ENCODE measurements at regions not wholly inside any gene's neighbourhood (a gene's known extent, or its start where the extent isn't known, plus 50 kb on each side); places are given as distances from the start of the nearest gene placed in this dataset.

DNA sequence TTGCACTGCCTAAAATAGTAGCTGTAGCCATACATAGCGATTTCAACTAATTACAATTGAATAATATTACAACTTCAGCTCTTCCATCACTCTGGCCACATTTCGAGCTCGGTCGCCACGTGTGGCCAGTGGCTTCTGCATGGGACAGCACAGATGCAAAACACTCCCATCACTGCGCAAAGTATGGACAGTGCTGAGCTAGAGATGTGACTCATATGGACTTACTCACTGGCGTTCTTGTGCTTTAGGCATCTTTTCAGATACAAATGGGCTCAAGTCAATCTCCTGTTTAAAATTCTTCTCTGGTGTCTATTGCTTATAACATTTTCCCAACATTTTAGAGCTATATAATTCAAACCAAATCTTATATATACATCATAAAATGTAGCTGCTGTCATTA, 222.7 kb downstream of the ELAVL2 start:
- DNase-seq, result no peak

DNA sequence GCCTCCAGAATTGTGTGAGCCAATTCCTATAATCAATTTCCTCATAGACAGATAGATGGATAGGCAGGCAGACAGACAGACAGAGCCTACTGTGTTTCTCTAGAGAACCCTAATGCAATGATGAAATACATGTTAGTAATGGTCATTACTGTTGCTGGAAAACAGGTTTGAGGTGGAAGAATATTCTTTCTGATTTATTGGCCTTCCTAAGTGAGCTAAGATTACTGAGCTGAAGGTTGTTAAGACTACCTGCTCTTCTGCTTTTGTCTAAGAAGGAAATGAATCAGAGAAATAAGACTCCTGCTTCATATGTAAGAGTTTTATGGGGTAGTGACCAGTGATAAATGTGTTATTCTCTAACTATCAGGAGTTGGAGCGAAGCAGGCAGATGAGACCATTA, 219.9 kb downstream of the ELAVL2 start:
- no peak for DNase-seq

DNA sequence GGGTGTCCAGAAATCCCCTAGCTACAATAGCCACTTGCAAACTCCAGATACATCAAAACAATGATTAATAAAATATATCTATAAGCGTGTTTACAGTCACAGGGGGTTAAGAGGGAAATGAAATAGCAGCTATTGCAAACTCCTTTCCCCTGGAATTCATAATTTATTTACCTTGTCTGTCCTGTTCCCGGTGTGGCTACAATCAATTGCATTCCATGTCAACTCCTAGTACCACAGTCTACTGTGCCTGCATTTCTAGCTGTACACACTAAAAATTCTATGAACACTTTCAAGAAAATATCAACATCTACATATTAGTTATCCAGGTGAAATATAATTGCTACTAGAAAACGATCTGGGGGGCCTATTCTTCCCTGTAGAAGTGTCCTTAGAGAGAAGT, 217.6 kb downstream of the ELAVL2 start:
- no peak for DNase-seq

DNA sequence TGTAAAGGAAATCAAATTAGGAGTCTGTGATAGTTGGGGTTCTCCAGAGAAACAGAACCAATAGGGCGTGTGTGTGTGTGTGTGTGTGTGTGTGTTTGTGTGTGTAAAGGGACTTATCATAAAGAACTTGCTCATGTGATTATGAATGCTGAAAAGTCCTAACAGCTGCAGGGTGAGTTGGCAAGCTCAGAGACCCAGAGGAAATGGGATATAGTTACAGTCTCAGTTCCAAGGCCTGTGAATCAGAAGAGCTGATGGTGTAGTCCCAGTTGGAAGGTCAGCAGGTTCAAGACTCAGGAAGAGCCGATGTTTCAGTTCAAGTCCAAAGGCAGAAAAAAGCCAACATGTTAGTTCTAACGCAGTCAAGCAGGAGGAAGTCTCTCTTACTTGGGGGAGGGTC, 214.2 kb downstream of the ELAVL2 start:
- DNase-seq, result no peak

DNA sequence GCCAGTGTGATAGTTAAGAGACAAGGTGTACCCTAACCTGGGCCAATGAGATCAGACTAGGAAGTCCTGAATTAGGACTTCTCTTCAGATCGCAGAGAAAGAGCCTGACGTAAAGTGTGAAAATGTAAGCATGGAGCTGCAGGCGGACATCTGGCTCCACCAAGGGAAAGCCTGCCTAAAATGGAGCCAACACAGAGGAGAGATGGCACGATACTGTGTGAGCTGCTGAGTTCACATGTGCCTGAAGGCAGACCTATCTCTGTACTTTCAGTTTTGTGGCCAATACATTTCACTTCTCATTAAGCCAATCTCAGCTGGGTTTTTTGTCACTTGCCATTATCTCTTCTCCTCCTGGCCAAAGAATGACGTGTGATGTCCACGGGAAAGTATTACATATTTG, 210.5 kb downstream of the ELAVL2 start:
- DNase-seq, result no peak

DNA sequence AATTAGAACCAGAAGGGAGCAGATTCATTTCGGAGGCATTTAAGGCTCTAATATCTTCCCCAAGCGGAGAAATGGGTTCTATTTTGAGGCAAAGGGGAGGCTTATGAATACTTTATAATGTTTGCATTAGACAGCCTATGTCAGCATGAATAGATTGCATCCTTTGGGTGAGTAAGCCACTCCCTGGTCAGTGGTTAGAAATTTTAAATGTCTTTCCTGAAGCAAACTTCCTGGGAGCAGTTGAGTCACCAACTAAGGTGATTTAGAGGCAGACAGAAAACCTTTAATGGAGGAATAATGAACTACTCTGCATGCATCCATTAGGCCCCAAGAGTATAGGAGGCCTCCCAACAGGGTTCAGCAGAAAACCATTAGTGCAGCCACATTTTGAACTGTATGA, 204.9 kb downstream of the ELAVL2 start:
- no peak for DNase-seq

DNA sequence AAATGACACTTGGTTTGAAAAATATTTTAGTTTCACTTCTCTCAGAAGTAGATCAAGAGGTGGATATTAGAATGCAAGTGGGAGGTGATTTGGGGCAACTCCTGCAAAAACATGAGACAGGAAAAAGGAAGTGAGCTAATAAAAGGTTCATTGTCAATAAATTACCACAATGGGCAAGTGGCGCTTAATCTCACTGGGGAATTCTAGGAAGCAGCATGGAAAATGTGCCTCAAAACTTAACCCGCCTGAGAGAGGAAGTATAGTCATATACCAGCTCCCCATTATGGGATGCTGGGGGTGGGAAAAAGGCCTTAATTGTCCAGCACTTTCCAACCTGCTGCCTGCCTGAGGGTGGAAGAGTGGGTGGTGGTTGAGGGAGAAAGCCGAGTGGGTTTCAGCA, 204.1 kb downstream of the ELAVL2 start:
- DNase-seq, result no peak

DNA sequence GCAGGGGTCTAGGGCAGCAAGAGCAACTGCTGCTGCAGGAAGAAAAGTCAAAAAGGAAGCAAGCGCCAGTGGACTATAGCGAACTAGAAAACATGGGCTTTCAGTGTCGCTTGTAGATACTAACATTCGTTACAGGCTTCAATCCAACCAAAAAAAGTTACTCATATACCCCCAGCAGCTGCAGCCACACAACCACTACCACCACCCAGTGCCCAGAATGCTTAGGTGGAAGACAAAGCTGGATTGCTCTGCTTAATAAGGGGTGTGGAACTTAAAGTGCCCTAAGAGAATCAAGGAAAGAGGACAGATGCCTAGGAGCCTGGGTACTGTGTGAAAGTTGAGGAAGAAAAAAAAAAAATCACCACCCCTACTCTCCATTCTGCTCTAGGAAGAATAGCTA, 203.6 kb downstream of the ELAVL2 start:
- no peak for DNase-seq

DNA sequence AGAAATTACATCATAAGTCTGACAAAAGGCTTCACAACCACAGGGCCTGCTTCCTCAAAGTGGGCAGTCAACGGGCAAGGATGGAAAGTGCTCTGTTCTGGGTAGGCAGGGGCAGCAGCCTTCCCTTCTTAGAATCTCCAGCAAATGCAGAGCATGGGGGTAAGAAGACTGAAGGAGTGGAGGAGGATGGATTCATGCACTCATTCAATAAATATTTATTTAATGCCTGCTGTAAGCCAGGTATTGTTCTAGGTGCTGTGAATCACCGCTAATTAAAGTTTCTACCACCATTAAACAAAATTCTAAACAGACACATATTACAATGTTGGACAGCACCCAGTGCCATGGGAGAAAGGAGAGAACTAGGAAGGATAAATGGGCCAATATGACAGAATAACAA, 195.6 kb downstream of the ELAVL2 start:
- DNase-seq, result no peak

DNA sequence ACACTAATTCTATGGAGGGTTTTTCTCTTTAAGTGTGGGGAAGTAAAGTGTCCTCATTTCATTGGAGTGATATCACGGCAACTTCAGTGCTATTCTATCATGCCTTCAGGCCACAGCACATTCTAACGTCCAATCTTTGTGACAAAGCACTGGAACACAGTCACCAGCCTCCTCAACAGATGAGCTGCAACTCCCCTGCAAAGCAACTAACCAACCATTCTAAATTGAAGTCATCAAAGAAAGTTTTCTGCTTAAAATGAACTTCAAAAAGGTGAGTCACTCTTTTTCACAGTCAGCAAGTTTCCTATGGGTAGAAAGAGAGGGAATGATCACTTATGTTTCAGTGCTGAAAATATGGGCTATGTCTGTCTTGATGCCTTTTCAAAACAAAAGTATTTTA, 190.8 kb downstream of the ELAVL2 start:
- no peak for DNase-seq

DNA sequence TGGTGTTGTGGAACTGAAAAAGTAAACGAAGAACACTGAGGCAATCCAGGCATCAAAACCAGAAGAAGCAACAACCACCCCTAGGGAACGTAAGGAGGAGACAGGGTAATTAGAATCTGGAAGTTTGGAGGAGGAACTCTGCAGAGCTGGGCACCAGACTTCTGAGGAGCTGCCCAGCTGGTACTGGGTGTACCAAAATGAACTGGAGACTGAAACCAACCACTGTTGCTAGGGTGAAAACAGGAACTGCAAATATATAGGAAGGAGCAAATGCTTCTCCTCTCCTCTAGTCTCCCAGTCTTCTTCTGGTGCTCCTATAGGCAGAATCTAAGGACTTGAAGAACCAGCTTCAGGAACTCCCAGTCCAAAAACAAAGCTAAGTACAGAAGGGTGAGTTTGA, 189.8 kb downstream of the ELAVL2 start:
- DNase-seq, result no peak

DNA sequence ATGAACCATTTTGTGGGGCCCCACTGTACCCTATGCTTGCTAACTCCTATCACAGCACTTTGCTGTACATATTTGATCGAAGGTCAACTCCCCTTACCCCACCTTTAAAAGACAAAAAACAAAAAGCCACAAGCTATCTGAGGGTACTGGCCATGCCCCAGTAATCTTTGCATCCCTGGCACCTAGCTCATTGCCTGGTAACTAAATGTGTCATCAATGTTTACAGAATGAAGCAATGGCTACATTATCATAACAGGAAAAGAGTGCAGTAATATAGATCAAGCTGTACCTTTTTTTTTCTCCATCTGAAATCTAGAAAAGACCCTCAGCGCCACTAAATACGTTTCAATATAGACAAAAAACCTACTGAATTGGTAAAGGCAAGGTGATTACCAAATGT, 188.0 kb downstream of the ELAVL2 start:
- DNase-seq, result no peak

DNA sequence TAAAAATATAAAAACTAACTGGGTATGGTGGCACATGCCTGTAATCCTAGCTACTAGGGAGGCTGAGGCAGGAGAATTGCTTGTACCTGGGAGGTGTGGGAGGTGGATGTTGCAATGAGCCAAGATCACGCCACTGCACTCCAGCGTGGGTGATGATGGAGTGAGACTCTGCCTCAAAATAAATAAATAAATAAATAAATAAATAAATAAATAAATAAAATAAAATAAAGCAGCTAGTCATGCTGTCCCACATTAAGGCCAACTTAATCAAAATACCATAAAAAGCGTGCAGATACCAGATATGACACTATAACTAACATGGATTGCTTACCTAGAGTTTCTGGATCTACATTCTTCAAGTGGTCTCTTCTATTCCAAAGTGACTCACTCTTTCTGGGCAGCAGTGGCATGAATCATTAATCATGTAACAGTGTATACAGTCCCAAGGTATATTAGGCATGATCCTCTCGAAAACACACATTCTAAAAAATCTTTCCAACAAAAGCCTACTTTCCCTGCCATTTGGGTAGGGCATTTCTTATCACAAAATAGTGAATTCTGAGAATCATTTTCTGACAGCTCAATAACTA, 187.1 kb downstream of the ELAVL2 start:
- DNase-seq, result no peak

All from suppressor macrophage treated with lipopolysaccharide for 1 hour (primary cell).